Esophagus muscularis mucosa (tissue), 4 donors: ENCODE measurements at regions not wholly inside any gene's neighbourhood (a gene's known extent, or its start where the extent isn't known, plus 50 kb on each side); places are given as distances from the start of the nearest gene placed in this dataset.

Experiments
- EP300 ChIP-seq: sonication (generic); formaldehyde crosslinking; IDR thresholded peaks from one replicate; pipeline ENCODE4 v1.6.1; 2017; ENCODE audit warnings: antibody characterized with exemption
- POLR2A ChIP-seq: fragments of 450-650 bp; IDR thresholded peaks from one replicate; pipeline ENCODE4 v1.6.1; 2017; ENCODE audit warnings: antibody characterized with exemption, moderate library complexity, mild to moderate bottlenecking, low read depth
- POLR2AphosphoS5 ChIP-seq, 2 donors: sonication (generic); formaldehyde crosslinking; IDR thresholded peaks; one replicate each; pipeline ENCODE4 v1.6.1; 2017; ENCODE audit warnings: antibody characterized with exemption in 2 of 2
- TF ChIP-seq, protein P1 (sequence below), 3 experiments: fragments of 200-600 bp in 2 of 3; fragments of 450-650 bp in 1 of 3; sonication (generic) in 2 of 3; IDR thresholded peaks; one replicate each; pipeline ENCODE4 v1.5.1; 2017 to 2019; ENCODE audit warnings: antibody characterized with exemption in 3 of 3, mild to moderate bottlenecking in 2 of 3, moderate library complexity in 1 of 3

DNA sequence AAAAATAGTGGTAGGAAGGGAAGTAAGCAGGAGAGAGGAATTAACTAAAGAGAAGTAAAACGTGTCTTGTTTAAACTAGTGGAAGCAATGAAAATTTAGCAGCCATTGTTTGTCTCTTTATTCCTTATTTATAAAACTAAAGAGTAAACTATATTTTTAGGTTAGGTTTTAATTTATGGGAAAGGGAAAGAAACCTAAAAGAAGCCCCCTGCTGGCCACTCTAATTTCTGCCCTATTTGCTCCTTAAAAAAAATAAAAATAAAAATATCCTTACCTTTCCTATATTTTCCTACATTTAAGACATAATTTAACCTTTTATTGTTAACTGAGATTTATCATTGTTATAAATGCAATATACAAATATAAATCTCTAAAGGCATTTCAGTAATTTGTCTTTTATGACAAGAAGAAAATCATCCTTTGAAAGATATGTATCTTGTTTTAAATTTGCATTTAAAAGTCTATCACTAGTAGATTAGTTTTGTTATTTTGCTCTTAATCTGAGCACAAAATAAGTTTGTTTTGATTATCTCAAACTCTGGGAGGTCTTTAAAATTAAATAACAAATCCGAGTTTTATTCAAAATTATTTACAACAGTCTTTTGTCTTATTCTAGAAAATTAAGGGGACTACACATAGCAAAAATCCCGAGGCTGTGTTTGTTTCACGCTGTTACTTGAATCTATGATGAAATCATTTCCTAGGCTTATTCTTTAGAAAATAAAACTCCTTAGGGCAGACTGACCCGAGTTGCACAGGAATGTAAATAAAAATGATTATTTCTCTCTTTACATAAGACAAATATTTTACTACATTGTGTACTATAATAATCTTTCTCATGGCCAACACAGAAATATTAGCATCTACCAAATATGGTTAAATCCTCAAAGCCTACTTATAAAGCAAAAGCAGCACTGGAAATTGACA lies 201.7 kb downstream of the NRIP1 start:
- TF ChIP-seq, protein P1, sequence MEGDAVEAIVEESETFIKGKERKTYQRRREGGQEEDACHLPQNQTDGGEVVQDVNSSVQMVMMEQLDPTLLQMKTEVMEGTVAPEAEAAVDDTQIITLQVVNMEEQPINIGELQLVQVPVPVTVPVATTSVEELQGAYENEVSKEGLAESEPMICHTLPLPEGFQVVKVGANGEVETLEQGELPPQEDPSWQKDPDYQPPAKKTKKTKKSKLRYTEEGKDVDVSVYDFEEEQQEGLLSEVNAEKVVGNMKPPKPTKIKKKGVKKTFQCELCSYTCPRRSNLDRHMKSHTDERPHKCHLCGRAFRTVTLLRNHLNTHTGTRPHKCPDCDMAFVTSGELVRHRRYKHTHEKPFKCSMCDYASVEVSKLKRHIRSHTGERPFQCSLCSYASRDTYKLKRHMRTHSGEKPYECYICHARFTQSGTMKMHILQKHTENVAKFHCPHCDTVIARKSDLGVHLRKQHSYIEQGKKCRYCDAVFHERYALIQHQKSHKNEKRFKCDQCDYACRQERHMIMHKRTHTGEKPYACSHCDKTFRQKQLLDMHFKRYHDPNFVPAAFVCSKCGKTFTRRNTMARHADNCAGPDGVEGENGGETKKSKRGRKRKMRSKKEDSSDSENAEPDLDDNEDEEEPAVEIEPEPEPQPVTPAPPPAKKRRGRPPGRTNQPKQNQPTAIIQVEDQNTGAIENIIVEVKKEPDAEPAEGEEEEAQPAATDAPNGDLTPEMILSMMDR (IDR thresholded peaks at IDR 0.05) = peak; percentile 42 to 61 (median 48)
- no peak for TF ChIP-seq EP300
- TF ChIP-seq POLR2AphosphoS5 (IDR thresholded peaks at IDR 0.05) = no peak
- no peak for TF ChIP-seq POLR2A
